Panc1 (cell line): ENCODE measurements at regions not wholly inside any gene's neighbourhood (a gene's known extent, or its start where the extent isn't known, plus 50 kb on each side); places are given as distances from the start of the nearest gene placed in this dataset.

Experiments used
- ATAC-seq: fragments of 200-7000 bp; cut with Tn5 transposase; 2 replicates; pipeline ENCODE4 v1.9.1; 2020; ENCODE audit warnings: mild to moderate bottlenecking, moderate library complexity
- BruUV-seq: library from RNA; stranded (reverse); fragments of 400-500 nt; replicated peaks from 2 replicates; lab custom pipeline; 2021; lab: Mats Ljungman, UMichigan
- CTCF ChIA-PET: fragments of 300-600 bp; sonication (Branson Sonifier 250); formaldehyde crosslinking; loops from one replicate; lab custom pipeline; 2022; ENCODE audit warnings: antibody characterized with exemption; lab: Charles Lee
- POLR2A ChIA-PET: fragments of 300-600 bp; sonication (Branson Sonifier 250); formaldehyde crosslinking; loops from one replicate; lab custom pipeline; 2022; ENCODE audit warnings: antibody characterized with exemption; lab: Charles Lee
- DNase-seq: peaks from one replicate; pipeline ENCODE4 v3.0.0-alpha.2; 2010; ENCODE audit warnings: low read depth, low spot score
- H3K27ac ChIP-seq: 2 replicates; pipeline ENCODE4 v1.5.1; 2011; ENCODE audit warnings: mild to moderate bottlenecking, low read length, inconsistent platforms
- H3K27me3 ChIP-seq: fragments of 200-500 bp; sonication (Bioruptor generic); 2 replicates; pipeline ENCODE4 v1.6.0; 2014; ENCODE audit warnings: low read length, inconsistent platforms; ENCODE audit not compliant: control insufficient read depth, insufficient read depth
- H3K36me3 ChIP-seq: fragments of 200-500 bp; sonication (Bioruptor generic); 2 replicates; pipeline ENCODE4 v1.5.1; 2014; ENCODE audit warnings: inconsistent platforms, mild to moderate bottlenecking, low read length, moderate library complexity; ENCODE audit not compliant: control insufficient read depth, insufficient read depth
- H3K4me1 ChIP-seq: 2 replicates; pipeline ENCODE4 v1.5.1; 2011; ENCODE audit warnings: inconsistent platforms, mild to moderate bottlenecking, low read length, moderate library complexity; ENCODE audit not compliant: control insufficient read depth, insufficient read depth
- H3K4me3 ChIP-seq, 2 experiments: 2 replicates each; pipeline ENCODE4 v1.5.1; 2011 to 2012; ENCODE audit warnings: low read depth in 2 of 2, low read length in 2 of 2, mild to moderate bottlenecking in 2 of 2, inconsistent platforms in 1 of 2, moderate library complexity in 1 of 2
- H3K9me3 ChIP-seq: fragments of 200-500 bp; sonication (Bioruptor generic); 2 replicates; pipeline ENCODE4 v1.5.1; 2014; ENCODE audit warnings: low read depth, mild to moderate bottlenecking, inconsistent platforms, low read length, moderate library complexity; ENCODE audit not compliant: control insufficient read depth, insufficient read depth
- CTCF ChIP-seq: fragments of 450-650 bp; IDR thresholded peaks from 2 replicates; pipeline ENCODE4 v1.5.1; 2017; ENCODE audit warnings: mild to moderate bottlenecking
- POLR2AphosphoS5 ChIP-seq: IDR thresholded peaks from 2 replicates; pipeline ENCODE4 v1.6.1; 2012; ENCODE audit warnings: mild to moderate bottlenecking, low read depth, low read length, moderate library complexity
- REST ChIP-seq, 2 experiments: IDR thresholded peaks; 2 replicates each; pipeline ENCODE4 v1.6.1; 2011 to 2012; ENCODE audit warnings: low read depth in 2 of 2, control low read depth in 1 of 2, low read length in 1 of 2, mild to moderate bottlenecking in 1 of 2, moderate library complexity in 1 of 2; ENCODE audit not compliant: insufficient read depth in 1 of 2
- SIN3A ChIP-seq: IDR thresholded peaks from 2 replicates; pipeline ENCODE4 v1.6.1; 2012; ENCODE audit warnings: low read depth, mild to moderate bottlenecking, low read length, moderate library complexity, borderline replicate concordance; ENCODE audit not compliant: insufficient read depth
- TCF7L2 ChIP-seq: IDR thresholded peaks from 2 replicates; pipeline ENCODE4 v1.6.1; 2011; ENCODE audit warnings: mild to moderate bottlenecking, low read depth, low read length, inconsistent platforms
- in situ Hi-C: cut with HindIII; loops from 2 replicates; pipeline ENCODE4 v1.10.0; 2016; ENCODE audit warnings: low sequenced_read_pairs, low pct_unique_long_range_greater_than_20kb
- intact Hi-C: fragments of 100-400 bp; cut with micrococcal nuclease; formaldehyde crosslinking; loops from one replicate; pipeline ENCODE4 v1.10.0; 2022; ENCODE audit not compliant: unreplicated experiment

- TF ChIP-seq TCF7L2: no peak
- no peak for TF ChIP-seq CTCF
- TF ChIP-seq POLR2AphosphoS5: no peak
- no peak for TF ChIP-seq REST (IDR thresholded peaks at IDR 0.05; ENCODE audit: insufficient read depth in 1 of 2, low read depth in 2 of 2, low read length in 1 of 2)
- TF ChIP-seq SIN3A: no peak
- H3K36me3 ChIP-seq: no peaks in the 10 kb centered on the region
- H3K27me3 ChIP-seq: no peaks in the 10 kb centered on the region
- no peak overlapping the region for H3K27ac ChIP-seq
- CTCF ChIA-PET: no interaction called here
- ATAC-seq (no peak), DNase-seq (no peak)
- intact Hi-C loops (no loop called here), in situ Hi-C loops (no loop called here)
- no TSS peak for BruUV-seq
- no peaks in the 10 kb centered on the region for H3K4me1 ChIP-seq
- H3K9me3 ChIP-seq: no peaks in the 10 kb centered on the region
- POLR2A ChIA-PET: no interaction called here
- H3K4me3 ChIP-seq: no peak overlapping the region
Measured at GRCh38 chr10:123227706-123228105, 73.5 kb downstream of the BUB3 start.

- CTCF ChIA-PET: no interaction called here
- intact Hi-C loops: no loop called here
- in situ Hi-C loops: no loop called here
Measured at GRCh38 chr10:123229927-123230630, 75.9 kb downstream of the BUB3 start.

More at GRCh38 chr10:123229927-123230630, 75.9 kb downstream of the BUB3 start:
- ATAC-seq (no peak), DNase-seq (no peak)
- POLR2A ChIA-PET: no interaction called here
- no peaks in the 10 kb centered on the region for H3K36me3 ChIP-seq
- BruUV-seq: no TSS peak
- H3K27me3 ChIP-seq: no peaks in the 10 kb centered on the region
- peaks cover 3% of the 10 kb centered on the region; the same call in 1 of the 2 replicates for H3K9me3 ChIP-seq
- no peak overlapping the region for H3K4me3 ChIP-seq
- no peak for TF ChIP-seq TCF7L2
- no peak for TF ChIP-seq POLR2AphosphoS5
- TF ChIP-seq CTCF: no peak
- no peak for TF ChIP-seq SIN3A
- TF ChIP-seq REST (IDR thresholded peaks at IDR 0.05; ENCODE audit: insufficient read depth in 1 of 2, low read depth in 2 of 2, low read length in 1 of 2): no peak
- H3K27ac ChIP-seq: no peak overlapping the region
- H3K4me1 ChIP-seq: no peaks in the 10 kb centered on the region
